HEK293 (cell line): ENCODE measurements at regions not wholly inside any gene's neighbourhood (a gene's known extent, or its start where the extent isn't known, plus 50 kb on each side); places are given as distances from the start of the nearest gene placed in this dataset.

Experiments used
- MEIS1 ChIP-seq: sonication (generic); formaldehyde crosslinking; IDR thresholded peaks from 2 replicates; pipeline ENCODE4 v1.8.1; 2022; ENCODE audit warnings: missing genetic modification reagents, mild to moderate bottlenecking, borderline replicate concordance
- ZNF114 ChIP-seq: fragments of 450-650 bp; formaldehyde crosslinking; IDR thresholded peaks from 2 replicates; pipeline ENCODE4 v1.5.0; 2017; ENCODE audit warnings: missing biosample characterization, missing genetic modification characterization
- ZNF24 ChIP-seq: fragments of 450-650 bp; formaldehyde crosslinking; IDR thresholded peaks from 2 replicates; pipeline ENCODE4 v1.5.1; 2016; ENCODE audit warnings: missing biosample characterization, missing genetic modification characterization
- ZNF843 ChIP-seq: fragments of 450-650 bp; formaldehyde crosslinking; IDR thresholded peaks from 2 replicates; pipeline ENCODE4 v1.5.1; 2016; ENCODE audit warnings: missing biosample characterization, missing genetic modification characterization
- TF ChIP-seq, protein P1 (sequence below): fragments of 450-650 bp; formaldehyde crosslinking; optimal IDR thresholded peaks from 2 replicates; pipeline ENCODE3; 2016; ENCODE audit warnings: missing biosample characterization, mild to moderate bottlenecking, missing genetic modification characterization
- TF ChIP-seq, protein P2 (sequence below): fragments of 450-650 bp; formaldehyde crosslinking; IDR thresholded peaks from 2 replicates; pipeline ENCODE4 v1.5.1; 2016; ENCODE audit warnings: missing biosample characterization, missing genetic modification characterization
- TF ChIP-seq, protein P3 (sequence below): sonication (generic); formaldehyde crosslinking; IDR thresholded peaks from 2 replicates; pipeline ENCODE4 v1.8.1; 2022; ENCODE audit warnings: mild to moderate bottlenecking, moderate library complexity, missing genetic modification reagents
- TF ChIP-seq, protein P4 (sequence below): fragments of 450-650 bp; formaldehyde crosslinking; IDR thresholded peaks from 2 replicates; pipeline ENCODE4 v1.5.1; 2017; ENCODE audit warnings: missing biosample characterization, missing genetic modification characterization
- TF ChIP-seq, protein P5 (sequence below): fragments of 450-650 bp; formaldehyde crosslinking; IDR thresholded peaks from 2 replicates; pipeline ENCODE4 v1.5.1; 2016; ENCODE audit warnings: missing biosample characterization, missing genetic modification characterization
- TF ChIP-seq, protein P6 (sequence below): fragments of 450-650 bp; formaldehyde crosslinking; IDR thresholded peaks from 2 replicates; pipeline ENCODE4 v1.5.1; 2016; ENCODE audit warnings: missing biosample characterization, missing genetic modification characterization

DNA sequence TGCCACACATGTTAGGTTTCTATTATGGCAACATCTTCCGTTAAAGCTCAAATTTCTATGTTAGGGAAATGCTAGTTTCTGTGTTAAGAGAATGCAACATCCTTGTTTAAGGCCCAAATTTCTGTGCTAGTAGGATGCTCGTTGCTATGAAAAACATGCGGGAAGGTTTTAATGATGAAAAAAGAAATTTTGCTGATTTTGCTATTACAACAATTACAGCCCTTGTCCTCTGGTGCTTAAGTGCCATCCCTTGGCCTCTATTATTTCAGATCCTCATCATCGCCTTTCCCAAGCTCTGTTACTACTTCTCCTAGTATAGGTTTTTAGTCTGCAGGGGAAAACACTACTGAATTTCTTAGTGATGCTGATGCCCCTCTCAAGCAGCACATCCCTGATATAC is 412.6 kb upstream of the NDST3 start:
- TF ChIP-seq, protein P1, sequence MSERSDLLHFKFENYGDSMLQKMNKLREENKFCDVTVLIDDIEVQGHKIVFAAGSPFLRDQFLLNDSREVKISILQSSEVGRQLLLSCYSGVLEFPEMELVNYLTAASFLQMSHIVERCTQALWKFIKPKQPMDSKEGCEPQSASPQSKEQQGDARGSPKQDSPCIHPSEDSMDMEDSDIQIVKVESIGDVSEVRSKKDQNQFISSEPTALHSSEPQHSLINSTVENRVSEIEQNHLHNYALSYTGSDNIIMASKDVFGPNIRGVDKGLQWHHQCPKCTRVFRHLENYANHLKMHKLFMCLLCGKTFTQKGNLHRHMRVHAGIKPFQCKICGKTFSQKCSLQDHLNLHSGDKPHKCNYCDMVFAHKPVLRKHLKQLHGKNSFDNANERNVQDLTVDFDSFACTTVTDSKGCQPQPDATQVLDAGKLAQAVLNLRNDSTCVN: no peak
- TF ChIP-seq, protein P2, sequence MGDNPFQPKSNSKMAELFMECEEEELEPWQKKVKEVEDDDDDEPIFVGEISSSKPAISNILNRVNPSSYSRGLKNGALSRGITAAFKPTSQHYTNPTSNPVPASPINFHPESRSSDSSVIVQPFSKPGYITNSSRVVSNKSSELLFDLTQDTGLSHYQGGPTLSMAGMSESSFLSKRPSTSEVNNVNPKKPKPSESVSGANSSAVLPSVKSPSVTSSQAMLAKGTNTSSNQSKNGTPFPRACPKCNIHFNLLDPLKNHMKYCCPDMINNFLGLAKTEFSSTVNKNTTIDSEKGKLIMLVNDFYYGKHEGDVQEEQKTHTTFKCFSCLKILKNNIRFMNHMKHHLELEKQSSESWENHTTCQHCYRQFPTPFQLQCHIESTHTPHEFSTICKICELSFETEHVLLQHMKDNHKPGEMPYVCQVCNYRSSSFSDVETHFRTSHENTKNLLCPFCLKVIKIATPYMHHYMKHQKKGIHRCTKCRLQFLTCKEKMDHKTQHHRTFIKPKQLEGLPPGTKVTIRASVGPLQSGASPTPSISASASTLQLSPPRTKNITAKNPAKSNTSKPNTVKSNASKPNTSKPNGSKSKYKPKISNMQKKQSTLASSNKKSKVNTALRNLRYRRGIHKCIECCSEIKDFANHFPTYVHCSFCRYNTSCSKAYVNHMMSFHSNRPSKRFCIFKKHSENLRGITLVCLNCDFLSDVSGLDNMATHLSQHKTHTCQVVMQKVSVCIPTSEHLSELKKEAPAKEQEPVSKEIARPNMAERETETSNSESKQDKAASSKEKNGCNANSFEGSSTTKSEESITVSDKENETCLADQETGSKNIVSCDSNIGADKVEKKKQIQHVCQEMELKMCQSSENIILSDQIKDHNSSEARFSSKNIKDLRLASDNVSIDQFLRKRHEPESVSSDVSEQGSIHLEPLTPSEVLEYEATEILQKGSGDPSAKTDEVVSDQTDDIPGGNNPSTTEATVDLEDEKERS (tag by site-specific recombination): no peak
- TF ChIP-seq ZNF24 (tag by site-specific recombination): no peak
- TF ChIP-seq ZNF114 (tag by site-specific recombination): no peak
- TF ChIP-seq, protein P3, sequence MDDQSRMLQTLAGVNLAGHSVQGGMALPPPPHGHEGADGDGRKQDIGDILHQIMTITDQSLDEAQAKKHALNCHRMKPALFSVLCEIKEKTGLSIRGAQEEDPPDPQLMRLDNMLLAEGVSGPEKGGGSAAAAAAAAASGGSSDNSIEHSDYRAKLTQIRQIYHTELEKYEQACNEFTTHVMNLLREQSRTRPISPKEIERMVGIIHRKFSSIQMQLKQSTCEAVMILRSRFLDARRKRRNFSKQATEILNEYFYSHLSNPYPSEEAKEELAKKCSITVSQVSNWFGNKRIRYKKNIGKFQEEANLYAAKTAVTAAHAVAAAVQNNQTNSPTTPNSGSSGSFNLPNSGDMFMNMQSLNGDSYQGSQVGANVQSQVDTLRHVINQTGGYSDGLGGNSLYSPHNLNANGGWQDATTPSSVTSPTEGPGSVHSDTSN (CRISPR knock-in tag): no peak
- TF ChIP-seq, protein P4, sequence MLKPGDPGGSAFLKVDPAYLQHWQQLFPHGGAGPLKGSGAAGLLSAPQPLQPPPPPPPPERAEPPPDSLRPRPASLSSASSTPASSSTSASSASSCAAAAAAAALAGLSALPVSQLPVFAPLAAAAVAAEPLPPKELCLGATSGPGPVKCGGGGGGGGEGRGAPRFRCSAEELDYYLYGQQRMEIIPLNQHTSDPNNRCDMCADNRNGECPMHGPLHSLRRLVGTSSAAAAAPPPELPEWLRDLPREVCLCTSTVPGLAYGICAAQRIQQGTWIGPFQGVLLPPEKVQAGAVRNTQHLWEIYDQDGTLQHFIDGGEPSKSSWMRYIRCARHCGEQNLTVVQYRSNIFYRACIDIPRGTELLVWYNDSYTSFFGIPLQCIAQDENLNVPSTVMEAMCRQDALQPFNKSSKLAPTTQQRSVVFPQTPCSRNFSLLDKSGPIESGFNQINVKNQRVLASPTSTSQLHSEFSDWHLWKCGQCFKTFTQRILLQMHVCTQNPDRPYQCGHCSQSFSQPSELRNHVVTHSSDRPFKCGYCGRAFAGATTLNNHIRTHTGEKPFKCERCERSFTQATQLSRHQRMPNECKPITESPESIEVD: no peak
- no peak for TF ChIP-seq ZNF843 (tag by site-specific recombination)
- TF ChIP-seq MEIS1 (CRISPR knock-in tag): no peak
- TF ChIP-seq, protein P5, sequence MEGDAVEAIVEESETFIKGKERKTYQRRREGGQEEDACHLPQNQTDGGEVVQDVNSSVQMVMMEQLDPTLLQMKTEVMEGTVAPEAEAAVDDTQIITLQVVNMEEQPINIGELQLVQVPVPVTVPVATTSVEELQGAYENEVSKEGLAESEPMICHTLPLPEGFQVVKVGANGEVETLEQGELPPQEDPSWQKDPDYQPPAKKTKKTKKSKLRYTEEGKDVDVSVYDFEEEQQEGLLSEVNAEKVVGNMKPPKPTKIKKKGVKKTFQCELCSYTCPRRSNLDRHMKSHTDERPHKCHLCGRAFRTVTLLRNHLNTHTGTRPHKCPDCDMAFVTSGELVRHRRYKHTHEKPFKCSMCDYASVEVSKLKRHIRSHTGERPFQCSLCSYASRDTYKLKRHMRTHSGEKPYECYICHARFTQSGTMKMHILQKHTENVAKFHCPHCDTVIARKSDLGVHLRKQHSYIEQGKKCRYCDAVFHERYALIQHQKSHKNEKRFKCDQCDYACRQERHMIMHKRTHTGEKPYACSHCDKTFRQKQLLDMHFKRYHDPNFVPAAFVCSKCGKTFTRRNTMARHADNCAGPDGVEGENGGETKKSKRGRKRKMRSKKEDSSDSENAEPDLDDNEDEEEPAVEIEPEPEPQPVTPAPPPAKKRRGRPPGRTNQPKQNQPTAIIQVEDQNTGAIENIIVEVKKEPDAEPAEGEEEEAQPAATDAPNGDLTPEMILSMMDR: no peak
- TF ChIP-seq, protein P6, sequence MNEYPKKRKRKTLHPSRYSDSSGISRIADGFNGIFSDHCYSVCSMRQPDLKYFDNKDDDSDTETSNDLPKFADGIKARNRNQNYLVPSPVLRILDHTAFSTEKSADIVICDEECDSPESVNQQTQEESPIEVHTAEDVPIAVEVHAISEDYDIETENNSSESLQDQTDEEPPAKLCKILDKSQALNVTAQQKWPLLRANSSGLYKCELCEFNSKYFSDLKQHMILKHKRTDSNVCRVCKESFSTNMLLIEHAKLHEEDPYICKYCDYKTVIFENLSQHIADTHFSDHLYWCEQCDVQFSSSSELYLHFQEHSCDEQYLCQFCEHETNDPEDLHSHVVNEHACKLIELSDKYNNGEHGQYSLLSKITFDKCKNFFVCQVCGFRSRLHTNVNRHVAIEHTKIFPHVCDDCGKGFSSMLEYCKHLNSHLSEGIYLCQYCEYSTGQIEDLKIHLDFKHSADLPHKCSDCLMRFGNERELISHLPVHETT (tag by site-specific recombination): no peak
